ENCODE measurements at regions not wholly inside any gene's neighbourhood (a gene's known extent, or its start where the extent isn't known, plus 50 kb on each side); places are given as distances from the start of the nearest gene placed in this dataset.

- DNase-seq (ENCODE audit: low spot score): no peak
- ATAC-seq: peak; percentile 75
Observed at GRCh38 chr10:88081457-88082054, 218.1 kb downstream of the PTEN start.

- no peak for DNase-seq (ENCODE audit: low spot score)
- ATAC-seq: no peak
Observed at GRCh38 chr10:88082391-88082790, 219.0 kb downstream of the PTEN start.

GRCh38 chr10:88082806-88083596, 219.6 kb downstream of the PTEN start:
- DNase-seq (ENCODE audit: low spot score): no peak
- no peak for ATAC-seq

GRCh38 chr10:88083597-88083989, 220.2 kb downstream of the PTEN start:
- DNase-seq (ENCODE audit: low spot score) (no peak), ATAC-seq (no peak)

GRCh38 chr10:88086187-88086960, 222.9 kb downstream of the PTEN start:
- ATAC-seq (peak; percentile 32), DNase-seq (ENCODE audit: low spot score) (no peak)

GRCh38 chr10:88088441-88089340, 225.3 kb downstream of the PTEN start:
- DNase-seq (ENCODE audit: low spot score) (no peak), ATAC-seq (no peak)

- DNase-seq (ENCODE audit: low spot score) (peak; percentile 84), ATAC-seq (peak; percentile 96)
Observed at GRCh38 chr10:88089498-88089897, 226.1 kb downstream of the PTEN start.

- DNase-seq (ENCODE audit: low spot score) (no peak), ATAC-seq (no peak)
Observed at GRCh38 chr10:88090568-88091214, 227.3 kb downstream of the PTEN start.

- DNase-seq (ENCODE audit: low spot score): no peak
- no peak for ATAC-seq
Observed at GRCh38 chr10:88091490-88092061, 228.2 kb downstream of the PTEN start.

- ATAC-seq (no peak), DNase-seq (ENCODE audit: low spot score) (no peak)
Observed at GRCh38 chr10:88092265-88092664, 228.8 kb downstream of the PTEN start.

GRCh38 chr10:88092973-88093372, 229.5 kb downstream of the PTEN start:
- no peak for ATAC-seq
- DNase-seq (ENCODE audit: low spot score): no peak

- ATAC-seq: no peak
- DNase-seq (ENCODE audit: low spot score): no peak
Observed at GRCh38 chr10:88094795-88095194, 231.4 kb downstream of the PTEN start.

- ATAC-seq: peak; percentile 22
Observed at GRCh38 chr10:88095223-88095721, 231.8 kb downstream of the PTEN start.

GRCh38 chr10:88095778-88096431, 232.5 kb downstream of the PTEN start:
- no peak for DNase-seq (ENCODE audit: low spot score)
- peak; percentile 92 for ATAC-seq

More at GRCh38 chr10:88095223-88095721, 231.8 kb downstream of the PTEN start:
- DNase-seq (ENCODE audit: low spot score): no peak

- DNase-seq (ENCODE audit: low spot score) (no peak), ATAC-seq (no peak)
Observed at GRCh38 chr10:88097092-88097516, 233.7 kb downstream of the PTEN start.

GRCh38 chr10:88097536-88097935, 234.1 kb downstream of the PTEN start:
- ATAC-seq: no peak
- DNase-seq (ENCODE audit: low spot score): no peak

- DNase-seq (ENCODE audit: low spot score): no peak
- ATAC-seq: no peak
Observed at GRCh38 chr10:88100281-88100680, 236.9 kb downstream of the PTEN start.

GRCh38 chr10:88101666-88102065, 238.2 kb downstream of the PTEN start:
- DNase-seq (ENCODE audit: low spot score) (no peak), ATAC-seq (no peak)

- ATAC-seq: no peak
Observed at GRCh38 chr10:88103576-88103975, 240.2 kb downstream of the PTEN start.

More at GRCh38 chr10:88103576-88103975, 240.2 kb downstream of the PTEN start:
- DNase-seq (ENCODE audit: low spot score): no peak

Measured in left lobe of liver (tissue), 2 donors.